HEK293T (cell line): ENCODE measurements at regions not wholly inside any gene's neighbourhood (a gene's known extent, or its start where the extent isn't known, plus 50 kb on each side); places are given as distances from the start of the nearest gene placed in this dataset.

ENCODE experiments used
- PKNOX1 ChIP-seq: fragments of 450-650 bp; IDR thresholded peaks from 2 replicates; pipeline ENCODE4 v1.6.1; 2016
- SP1 ChIP-seq: fragments of 450-650 bp; IDR thresholded peaks from 2 replicates; pipeline ENCODE4 v1.6.1; 2017

GRCh38 chr11:32266601-32267000 is 168.7 kb downstream of the WT1 start:
- TF ChIP-seq PKNOX1, result no peak
- no peak for TF ChIP-seq SP1
